Sciatic nerve (tissue), 2 donors: ENCODE measurements at regions not wholly inside any gene's neighbourhood (a gene's known extent, or its start where the extent isn't known, plus 50 kb on each side); places are given as distances from the start of the nearest gene placed in this dataset.

Source experiments
- ATAC-seq: fragments of 200-7000 bp; cut with Tn5 transposase; one replicate; pipeline ENCODE4 v1.9.1; 2020; ENCODE audit warnings: mild to moderate bottlenecking, moderate library complexity
- DNase-seq: peaks from one replicate; pipeline ENCODE4 v3.0.0-alpha.2; 2020; ENCODE audit warnings: low spot score
- intact Hi-C: fragments of 100-400 bp; cut with DNase I; formaldehyde crosslinking; loops from one replicate; pipeline ENCODE4 v1.14.2; 2022
- donor health status: DM: no; HTN: no; CAD: no.
- donor health status: DM: no; HTN: no; CAD: no.

GRCh38 chr12:105836242-105836622, 302.5 kb downstream of the NUAK1 start:
- DNase-seq (no peak), ATAC-seq (no peak)
- intact Hi-C loops, result no loop called here

GRCh38 chr12:105839629-105840127, 299.1 kb downstream of the NUAK1 start:
- DNase-seq, result no peak
- intact Hi-C loops, result no loop called here
- no peak for ATAC-seq

GRCh38 chr12:105840384-105840783, 298.4 kb downstream of the NUAK1 start:
- DNase-seq, result no peak
- ATAC-seq, result no peak
- intact Hi-C loops, result no loop called here

- intact Hi-C loops, result no loop called here
- DNase-seq (no peak), ATAC-seq (no peak)
Observed at GRCh38 chr12:105841840-105842239, 296.9 kb downstream of the NUAK1 start.

GRCh38 chr12:105843561-105843960, 295.2 kb downstream of the NUAK1 start:
- DNase-seq (no peak), ATAC-seq (peak; percentile 60)
- intact Hi-C loops, result no loop called here

- intact Hi-C loops, result no loop called here
- DNase-seq (no peak), ATAC-seq (peak; percentile 87)
Observed at GRCh38 chr12:105843986-105844760, 294.6 kb downstream of the NUAK1 start.

GRCh38 chr12:105846331-105846730, 292.4 kb downstream of the NUAK1 start:
- ATAC-seq, result no peak

GRCh38 chr12:105847068-105847467, 291.7 kb downstream of the NUAK1 start:
- no peak for ATAC-seq
- no peak for DNase-seq
- intact Hi-C loops, result no loop called here

More at GRCh38 chr12:105846331-105846730, 292.4 kb downstream of the NUAK1 start:
- intact Hi-C loops, result no loop called here
- no peak for DNase-seq

GRCh38 chr12:105848286-105848685, 290.5 kb downstream of the NUAK1 start:
- DNase-seq, result no peak

GRCh38 chr12:105850103-105850968, 288.4 kb downstream of the NUAK1 start:
- DNase-seq (no peak), ATAC-seq (no peak)
- intact Hi-C loops, result no loop called here

More at GRCh38 chr12:105848286-105848685, 290.5 kb downstream of the NUAK1 start:
- intact Hi-C loops, result no loop called here
- no peak for ATAC-seq

- no peak for ATAC-seq
- DNase-seq, result no peak
- intact Hi-C loops, result no loop called here
Observed at GRCh38 chr12:105852496-105852895, 286.3 kb downstream of the NUAK1 start.

- intact Hi-C loops, result no loop called here
- DNase-seq (peak; percentile 77), ATAC-seq (peak; percentile 83)
Observed at GRCh38 chr12:105852951-105853350, 285.8 kb downstream of the NUAK1 start.

- intact Hi-C loops, result no loop called here
- DNase-seq, result no peak
- no peak for ATAC-seq
Observed at GRCh38 chr12:105854071-105854470, 284.7 kb downstream of the NUAK1 start.

- ATAC-seq, result peak; percentile 55
- intact Hi-C loops, result no loop called here
- no peak for DNase-seq
Observed at GRCh38 chr12:105855361-105856047, 283.2 kb downstream of the NUAK1 start.

- intact Hi-C loops, result no loop called here
- no peak for ATAC-seq
- DNase-seq, result no peak
Observed at GRCh38 chr12:105856048-105856405, 282.7 kb downstream of the NUAK1 start.

GRCh38 chr12:105858981-105859710, 279.6 kb downstream of the NUAK1 start:
- intact Hi-C loops, result no loop called here
- ATAC-seq, result no peak

GRCh38 chr12:105860561-105861207, 278.1 kb downstream of the NUAK1 start:
- DNase-seq (no peak), ATAC-seq (no peak)
- intact Hi-C loops, result no loop called here

More at GRCh38 chr12:105858981-105859710, 279.6 kb downstream of the NUAK1 start:
- DNase-seq, result no peak

- intact Hi-C loops, result no loop called here
- no peak for ATAC-seq
- DNase-seq, result no peak
Observed at GRCh38 chr12:105861227-105861626, 277.5 kb downstream of the NUAK1 start.
